Amygdala (tissue), 56 donors: ENCODE measurements at regions not wholly inside any gene's neighbourhood (a gene's known extent, or its start where the extent isn't known, plus 50 kb on each side); places are given as distances from the start of the nearest gene placed in this dataset.

Experiments used
- DNase-seq, 56 donors: peaks; one replicate each; lab custom pipeline; 2025; lab: John Stamatoyannopoulos, UW

DNA sequence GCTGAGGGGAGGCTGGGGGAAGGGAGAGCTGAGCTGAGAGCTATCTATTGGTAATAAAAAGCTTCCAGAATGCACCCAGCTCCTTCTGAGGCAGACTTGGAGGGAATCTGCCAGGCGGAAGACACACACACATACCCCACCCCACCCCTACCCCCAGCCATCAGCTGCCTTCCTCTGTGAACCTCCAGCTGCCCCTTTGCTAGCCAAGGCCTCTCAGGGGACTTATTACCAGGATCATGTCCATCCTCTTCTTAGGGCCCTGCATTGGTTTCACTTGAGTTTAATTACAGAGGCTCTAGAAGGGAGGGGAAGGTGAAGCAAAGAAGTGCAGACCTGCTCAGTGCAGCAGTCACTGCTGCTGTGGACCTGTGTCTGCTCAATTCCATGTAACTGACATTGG, 156.4 kb downstream of the OMA1 start:
- DNase-seq: no peak

DNA sequence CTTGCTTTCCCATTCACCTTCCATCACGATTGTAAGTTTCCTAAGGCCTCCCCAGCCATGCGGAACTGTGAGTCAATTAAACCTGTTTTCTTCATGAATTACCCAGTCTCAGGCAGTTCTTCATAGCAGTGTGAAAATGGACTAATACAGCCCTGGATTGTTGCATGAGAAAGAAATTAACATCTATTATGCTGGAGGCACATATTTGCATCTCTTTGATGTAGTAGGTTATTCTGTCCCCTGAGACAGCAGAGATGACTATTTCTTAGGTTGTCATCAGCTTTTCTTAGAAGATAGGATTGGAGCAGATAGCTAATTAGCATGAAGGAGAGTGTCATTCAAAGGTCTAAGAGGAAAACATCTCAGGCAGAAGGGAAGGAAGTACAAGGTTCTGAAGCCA, 166.2 kb downstream of the OMA1 start:
- DNase-seq: no peak

DNA sequence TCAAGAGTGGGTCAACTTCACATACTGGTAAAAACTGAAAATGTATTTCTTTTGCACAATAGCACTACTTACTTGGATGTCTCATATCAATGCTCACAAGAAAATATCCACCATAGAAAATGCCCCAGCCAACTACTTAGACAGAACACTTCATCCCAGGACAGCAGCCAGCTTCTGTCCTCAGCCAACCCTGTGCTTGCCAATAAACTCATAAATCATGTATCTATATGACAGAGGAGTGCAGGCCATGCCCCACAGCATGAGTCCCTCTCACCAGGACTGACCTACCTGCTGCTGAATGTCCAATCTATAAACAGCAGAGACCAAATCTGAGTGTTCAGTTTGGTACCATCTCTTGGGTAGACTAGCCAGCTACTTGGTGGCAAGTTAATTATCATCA, 179.3 kb downstream of the OMA1 start:
- DNase-seq: no peak

DNA sequence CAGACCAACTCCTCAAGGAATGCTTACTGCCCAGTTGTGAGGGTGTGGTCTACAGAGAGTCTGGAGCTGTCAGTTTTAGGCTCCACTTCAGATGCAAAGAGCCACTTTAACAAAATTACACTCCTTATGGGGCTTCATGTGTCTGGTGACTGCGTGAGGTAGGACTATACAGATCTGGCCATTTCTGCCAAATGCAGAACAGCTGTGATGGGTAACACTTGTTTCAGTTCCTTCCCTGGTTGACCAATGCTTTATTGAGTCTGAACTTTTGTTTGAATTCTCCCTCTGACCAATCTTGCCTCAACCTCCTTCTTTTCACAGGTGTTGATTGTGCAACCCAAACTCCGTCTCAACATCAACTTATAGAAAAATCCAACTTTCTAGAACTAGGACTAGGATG, 181.2 kb downstream of the OMA1 start:
- DNase-seq: no peak

DNA sequence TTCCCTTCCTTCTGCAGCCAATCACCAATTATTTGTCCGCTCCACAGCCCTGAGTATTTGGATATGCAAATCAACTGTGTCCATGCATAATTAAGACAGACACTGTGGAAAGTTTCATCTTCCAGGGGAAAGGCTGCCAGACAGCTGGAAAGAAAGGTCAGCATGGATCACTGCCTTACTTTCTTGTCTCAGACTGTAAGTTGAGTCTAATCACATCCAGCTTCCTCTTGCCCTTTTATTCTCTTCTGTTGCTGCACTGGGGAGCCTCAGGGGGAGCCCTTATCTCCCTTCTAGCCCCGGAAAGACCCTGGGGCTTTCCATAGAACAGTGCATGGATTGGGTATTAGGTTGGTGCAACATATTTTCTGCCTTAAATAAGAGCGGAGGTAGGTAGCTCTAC, 182.9 kb downstream of the OMA1 start:
- DNase-seq: no peak

DNA sequence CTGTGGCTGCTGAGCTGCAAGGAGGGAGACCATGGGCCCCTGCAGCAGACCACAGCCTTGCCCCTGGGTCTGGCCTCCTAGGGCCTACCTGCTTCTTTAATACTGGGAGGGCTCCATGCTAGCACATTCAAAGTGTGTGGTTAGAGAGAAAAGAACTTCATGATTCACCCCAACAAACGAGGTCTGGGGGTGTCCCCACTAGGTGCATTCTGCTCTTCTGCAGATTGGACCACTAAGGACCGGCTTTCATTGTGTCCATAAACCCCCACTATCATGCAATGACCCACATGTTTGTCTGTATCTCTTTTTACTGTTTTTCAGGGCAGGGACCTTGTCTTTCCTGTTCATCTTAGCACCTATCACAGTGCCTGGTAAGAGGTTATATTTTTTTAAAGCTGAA, 185.4 kb downstream of the OMA1 start:
- DNase-seq: no peak

DNA sequence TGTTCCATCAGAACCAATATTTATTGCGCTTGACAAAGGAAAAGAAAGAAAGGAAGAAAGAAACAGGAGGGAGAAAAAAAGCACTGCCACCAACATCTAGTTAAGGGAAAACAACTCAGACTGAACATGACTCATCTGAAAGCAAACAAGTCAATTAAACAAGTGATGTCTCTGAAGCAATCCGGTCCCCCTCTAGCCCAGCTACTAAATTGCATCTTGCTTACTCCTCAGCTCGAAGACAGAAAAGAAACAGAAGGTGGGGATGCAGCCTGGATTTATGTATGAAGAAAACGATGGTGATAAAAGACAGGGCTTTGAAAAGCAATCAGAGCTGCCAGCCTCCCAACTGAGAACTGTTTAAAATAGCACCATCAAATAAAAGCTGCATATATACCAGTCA, 188.2 kb downstream of the OMA1 start:
- peak in 8 of 56 donors; percentile 1 to 17 (median 4) for DNase-seq

DNA sequence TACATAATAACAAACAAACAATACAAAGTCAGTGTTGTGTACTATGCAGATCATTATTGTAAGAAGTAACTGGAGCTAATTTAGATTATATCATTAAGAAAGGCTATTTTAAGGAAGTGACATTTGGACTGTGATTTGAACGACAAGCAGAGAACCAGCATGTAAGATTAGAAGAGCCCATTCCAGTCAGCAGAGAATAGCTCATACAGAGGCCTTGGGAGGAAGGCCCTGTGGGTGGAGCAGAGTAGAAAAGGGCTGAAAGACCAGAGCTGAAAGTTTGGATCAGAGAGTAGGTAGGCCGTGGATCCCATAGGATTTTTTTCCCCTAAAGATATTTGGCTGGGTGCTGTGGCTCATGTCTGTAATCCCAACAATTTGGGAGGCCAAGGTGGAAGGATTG, 190.1 kb downstream of the OMA1 start:
- DNase-seq: no peak

DNA sequence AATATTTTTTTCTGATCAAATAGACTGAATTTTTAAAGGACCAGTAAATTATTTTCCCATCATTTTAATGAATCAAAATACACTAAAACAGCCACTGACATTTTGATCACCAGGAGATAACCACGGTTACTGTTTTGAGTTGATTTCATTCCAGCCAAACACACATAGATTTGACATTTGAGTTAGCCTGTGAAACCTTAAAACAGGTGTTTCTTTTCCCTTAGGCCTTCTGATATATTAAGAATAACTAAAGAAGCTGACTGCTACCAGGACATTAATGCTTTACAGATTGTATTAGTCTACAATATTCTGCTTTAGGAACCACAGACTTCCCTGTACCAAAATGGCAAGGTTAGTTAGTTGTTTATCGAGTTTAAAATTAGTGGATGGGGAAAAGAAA, 193.4 kb downstream of the OMA1 start:
- no peak for DNase-seq

DNA sequence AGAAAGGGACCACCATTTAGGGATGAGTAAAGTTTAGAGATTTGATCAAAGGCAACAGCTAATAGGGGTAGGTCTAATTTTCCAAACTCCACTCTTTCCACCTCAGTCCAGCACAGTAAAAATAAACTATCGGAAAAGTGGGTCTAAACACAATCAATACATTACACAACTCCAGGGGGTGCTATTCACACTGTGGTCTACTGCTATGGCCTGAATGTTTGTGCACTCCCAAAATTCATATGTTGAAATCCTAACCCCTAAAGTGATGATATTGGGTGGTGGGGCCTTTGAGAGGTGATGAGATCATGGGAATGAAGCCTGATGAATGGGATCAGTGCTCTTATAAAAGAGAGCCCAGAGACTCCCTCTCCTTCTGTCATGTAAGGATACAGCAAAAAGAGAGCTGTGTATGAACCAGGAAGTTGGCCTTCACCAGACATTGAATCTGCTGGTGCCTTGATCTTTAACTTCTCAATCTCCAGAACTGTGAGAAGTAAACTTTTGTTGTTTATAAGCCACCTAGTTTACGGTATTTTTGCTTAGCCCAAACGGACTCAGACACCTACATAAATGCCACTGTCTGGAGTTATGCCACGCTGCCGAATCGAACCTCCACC, 193.9 kb downstream of the OMA1 start:
- no peak for DNase-seq

DNA sequence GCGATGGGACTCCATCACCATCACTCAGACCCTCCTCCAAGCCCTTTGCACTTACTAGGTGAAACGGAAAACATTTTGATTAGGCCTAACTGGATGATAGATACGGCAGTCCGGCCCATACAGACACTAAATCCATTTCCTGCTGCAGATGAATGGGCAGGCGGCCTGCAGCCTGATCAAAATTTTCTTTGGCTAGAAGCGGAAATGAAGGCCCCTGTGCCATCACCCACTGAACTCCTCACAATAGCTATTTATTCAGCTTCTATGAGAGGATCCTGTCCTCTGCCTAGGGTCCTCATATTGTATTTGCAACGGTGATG, 200.5 kb downstream of the OMA1 start:
- no peak for DNase-seq

DNA sequence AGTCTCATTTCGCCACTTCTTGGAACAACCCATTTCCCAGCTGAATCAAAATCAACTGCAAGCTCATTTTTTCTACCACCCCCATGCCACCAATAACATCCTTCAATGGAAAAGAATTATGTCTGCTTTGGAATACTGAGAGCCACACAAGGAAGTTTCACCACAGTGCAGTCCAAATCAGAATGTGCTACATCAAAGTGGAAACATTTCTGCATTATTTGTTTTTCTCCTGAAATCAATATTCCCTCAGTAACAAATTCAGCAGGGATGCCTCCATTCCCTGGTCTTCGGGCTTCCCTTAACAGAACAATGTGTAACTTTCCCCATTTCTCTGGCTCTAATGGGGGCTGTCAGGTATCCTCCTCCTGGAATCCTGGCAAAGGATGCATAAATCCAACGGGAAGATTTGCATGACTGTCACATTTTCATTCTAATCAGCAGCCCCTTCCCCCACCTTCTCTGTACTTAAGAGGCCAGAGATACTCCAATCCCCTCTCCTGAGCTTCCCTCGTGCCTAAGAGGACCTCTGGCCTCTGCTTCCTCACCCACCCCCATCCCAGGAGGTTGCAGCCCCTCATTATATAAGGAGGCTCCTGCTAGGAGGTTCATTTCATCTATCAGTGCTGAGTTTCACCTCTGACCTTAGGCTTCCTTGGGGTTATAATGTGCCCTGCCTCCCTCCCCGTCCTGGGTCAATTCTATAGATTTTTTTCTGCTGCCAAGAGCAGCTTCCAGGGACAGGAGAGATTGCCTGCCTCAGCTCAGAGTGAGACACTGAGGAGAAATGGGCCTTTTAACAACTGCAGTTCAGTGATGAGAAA, 201.1 kb downstream of the OMA1 start:
- no peak for DNase-seq

DNA sequence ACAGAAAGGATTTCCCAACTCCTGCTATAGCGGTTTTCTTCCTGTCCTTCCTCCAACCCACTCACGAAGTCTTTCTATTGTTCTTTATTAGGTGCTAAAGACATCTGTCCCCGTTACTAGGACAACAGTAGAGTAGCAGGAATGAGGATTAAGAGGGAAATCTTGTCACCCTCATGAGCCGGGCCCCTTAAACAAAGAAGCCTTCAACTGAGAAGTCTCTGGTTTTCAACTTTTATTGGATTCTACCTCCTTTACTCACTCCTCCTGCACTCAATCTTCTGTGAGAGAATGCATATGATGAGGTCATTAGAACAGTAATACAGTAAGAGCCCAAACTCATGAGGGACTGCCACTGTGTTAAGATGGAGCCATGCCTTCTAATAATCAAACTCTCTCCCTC, 206.3 kb downstream of the OMA1 start:
- DNase-seq: no peak

DNA sequence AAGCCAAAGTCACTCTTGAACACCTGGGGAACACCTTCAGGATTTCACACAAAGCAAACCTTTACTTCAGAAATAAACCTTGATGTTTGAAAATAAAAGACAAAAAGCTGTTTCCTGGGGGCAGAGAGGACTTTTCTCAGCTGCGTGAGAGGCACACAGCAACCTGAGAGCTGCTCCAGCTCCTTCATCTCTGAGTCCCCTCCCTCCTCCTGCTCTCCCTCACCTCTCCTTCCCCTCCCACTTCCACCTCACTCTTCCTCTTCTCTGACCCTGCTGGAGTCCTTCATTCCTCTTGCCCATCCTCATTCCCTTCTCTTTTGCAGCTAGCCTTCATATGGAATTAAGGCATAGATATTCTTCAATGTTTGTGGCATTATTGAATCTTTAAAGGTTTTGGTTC, 208.4 kb downstream of the OMA1 start:
- no peak for DNase-seq

DNA sequence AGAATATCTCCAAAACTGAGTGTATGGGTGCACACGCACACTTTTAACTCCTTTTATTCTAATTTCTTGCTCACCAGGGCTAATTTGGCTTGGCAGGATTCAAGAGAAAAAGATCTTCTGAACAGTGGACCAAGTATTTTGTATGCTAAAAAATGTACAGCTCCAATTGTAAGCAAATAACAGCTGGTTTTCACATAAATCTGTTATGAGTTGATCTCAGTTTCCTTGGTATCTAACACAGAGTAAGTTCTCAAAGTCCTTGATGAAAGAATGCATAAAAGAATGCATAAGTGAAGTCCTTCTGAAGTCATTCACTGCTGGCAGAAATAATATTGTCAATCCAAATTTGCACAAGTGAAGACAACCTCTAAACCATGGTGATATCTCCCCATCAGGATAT, 213.0 kb downstream of the OMA1 start:
- no peak for DNase-seq

DNA sequence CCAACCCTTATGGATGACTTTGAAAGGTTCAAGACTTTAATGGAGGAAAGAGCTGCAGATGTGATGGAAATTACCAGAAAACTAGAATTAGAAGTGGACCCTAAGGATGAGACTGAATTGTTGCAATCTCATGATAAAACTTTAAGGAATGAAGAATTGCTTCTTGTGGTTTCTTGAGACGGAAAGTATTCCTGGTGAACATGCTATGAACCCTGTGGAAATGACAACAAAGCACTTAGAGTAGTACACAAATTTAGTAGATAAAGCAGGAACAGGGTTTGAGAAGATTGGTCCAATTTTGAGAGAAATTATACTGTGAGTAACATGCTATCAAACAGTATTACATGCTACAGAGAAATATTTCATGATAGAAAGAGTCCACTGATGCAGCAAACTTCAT, 215.4 kb downstream of the OMA1 start:
- DNase-seq: no peak

DNA sequence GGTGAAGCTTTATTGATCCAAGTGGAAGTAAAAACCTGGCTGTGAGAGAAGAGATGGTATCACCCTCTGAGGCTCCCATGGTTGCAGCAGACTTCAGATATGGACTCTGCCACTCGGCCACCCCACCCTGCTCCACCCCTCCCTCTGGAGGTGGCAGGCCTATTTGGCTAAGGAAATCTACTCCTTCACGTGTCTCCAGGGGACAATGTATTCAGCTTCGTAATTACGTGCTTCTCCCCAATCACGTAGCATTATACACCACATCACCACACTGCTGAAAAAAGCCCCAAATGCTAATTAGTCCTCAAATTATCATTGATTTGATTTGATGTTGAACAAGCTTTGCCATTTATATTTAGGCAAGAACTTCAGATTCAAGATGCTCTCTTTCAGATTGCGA, 220.7 kb downstream of the OMA1 start:
- no peak for DNase-seq

DNA sequence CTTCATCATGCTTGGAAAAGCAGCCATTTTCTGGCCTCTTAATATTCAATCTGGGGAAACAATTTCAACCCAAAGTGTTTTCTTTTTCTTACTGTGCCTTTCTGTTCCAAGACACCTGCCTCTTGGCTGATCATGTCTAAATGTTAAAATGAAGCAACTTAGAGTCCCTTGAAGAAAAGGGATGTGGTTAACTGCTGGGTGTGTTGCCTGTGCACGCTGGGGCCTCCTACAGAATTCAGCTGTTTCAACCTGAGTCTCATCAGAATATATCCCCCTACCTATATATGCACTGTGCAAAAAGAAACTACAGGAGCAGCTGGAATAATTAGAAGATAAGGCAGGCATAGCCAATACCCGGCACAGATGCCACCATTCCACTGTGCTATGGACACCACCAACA, 222.0 kb downstream of the OMA1 start:
- DNase-seq: no peak

DNA sequence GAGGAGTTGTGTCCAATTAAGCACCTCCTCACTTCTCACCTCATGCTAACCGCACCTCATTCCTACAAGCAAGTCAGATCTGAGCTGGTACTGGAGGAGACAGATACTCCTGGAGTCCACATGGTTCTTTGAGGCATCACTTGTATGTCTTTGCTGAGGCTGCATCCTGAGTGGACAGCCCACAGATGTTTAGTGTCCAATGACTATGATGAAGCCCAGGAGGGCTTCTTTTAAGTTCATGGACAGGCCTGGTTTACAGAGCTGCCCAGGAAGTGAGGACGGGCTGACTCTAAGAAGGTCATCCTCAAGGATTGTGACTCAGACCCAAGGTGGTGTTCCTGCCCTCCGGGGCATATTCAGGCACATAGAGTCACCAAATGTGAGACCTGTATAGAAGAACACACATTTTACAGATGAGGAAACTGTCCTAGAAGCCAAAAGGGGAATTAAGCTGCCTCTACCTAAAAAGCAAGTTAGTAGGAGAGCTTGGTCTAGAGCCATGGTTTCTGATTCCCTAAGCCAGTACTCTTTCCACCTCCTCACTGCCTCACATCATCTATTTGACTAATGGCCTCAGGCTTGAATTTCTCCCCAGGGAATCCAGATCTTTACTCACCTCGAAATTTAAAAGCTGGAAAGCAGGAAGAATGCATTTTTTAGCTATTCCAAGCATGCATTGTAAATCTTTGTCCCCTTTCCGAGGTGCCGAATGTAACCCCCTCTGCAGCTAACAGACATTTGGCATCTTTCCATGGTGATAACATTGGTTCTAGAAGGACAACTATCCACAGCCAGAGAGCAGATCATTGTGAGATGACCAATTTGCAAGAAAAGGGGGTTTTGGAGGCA, 228.1 kb downstream of the OMA1 start:
- DNase-seq: no peak

DNA sequence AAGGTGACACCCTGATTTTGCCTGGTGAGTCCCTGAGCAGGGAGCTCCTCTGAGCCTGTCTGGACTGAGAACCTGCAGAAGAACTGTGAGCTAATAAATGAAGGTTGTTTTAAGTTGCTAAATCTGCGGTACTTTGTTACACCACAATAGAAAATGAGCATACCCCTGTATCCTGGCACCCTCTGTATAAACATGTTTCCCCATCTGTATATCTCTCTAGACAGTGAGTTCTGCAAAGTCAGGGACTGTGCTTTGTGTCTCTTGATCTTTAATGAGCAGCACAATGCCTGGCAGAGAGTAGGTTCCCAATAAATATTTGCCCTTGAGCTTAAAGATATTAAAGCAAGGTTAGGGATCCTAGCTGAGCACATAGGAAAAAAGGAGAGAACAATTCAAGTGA, 228.8 kb downstream of the OMA1 start:
- no peak for DNase-seq

DNA sequence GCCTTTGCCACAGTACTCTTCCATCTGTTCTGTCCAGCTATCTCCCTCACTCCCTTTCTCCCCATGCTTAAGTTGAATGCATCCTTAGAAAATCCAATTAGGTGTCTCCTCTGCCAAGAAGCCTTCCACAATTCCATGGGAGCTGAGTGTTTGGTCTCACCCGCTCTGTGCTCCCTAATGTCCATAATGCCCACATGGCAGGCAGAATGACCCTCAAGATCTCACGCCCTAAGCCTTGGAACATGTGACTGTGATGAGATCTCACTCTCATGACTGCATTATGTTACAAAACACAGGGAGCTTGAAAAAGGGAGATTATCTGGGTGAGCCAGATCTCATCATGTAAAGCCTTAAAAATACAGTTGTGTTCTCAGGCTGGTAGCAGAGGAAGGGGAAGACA, 229.4 kb downstream of the OMA1 start:
- DNase-seq: no peak

DNA sequence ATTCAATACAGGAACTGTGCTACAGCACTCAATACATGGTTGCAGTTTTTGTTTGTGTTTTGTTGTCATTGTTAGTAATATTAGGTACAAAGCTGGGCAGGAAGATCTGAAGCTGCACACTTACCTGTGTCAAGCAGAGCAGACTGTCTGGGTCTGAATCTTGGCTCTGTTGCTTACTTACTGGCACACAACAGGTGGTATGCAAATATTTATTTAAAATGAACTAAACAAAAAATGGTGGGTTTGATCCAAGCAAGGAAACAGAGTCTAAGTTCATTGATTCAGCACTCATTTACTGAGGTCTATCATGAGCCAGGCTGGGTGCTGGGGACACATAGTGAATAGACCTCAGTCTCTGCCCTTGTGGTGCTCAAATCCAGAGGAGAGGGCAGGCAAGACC, 230.4 kb downstream of the OMA1 start:
- no peak for DNase-seq
